ENCODE measurements at regions not wholly inside any gene's neighbourhood (a gene's known extent, or its start where the extent isn't known, plus 50 kb on each side); places are given as distances from the start of the nearest gene placed in this dataset.
"Not testable (repeated sequence)": the region's sequence is repeated elsewhere in the genome, so short reads cannot be mapped to it uniquely, and the experiment has no call there.

GRCh38 chr20:5395932-5396727, 79.4 kb upstream of the PROKR2 start:
- no peak overlapping the region for H3K4me3 ChIP-seq (ENCODE audit: low read depth, low read length)
- TF ChIP-seq CTCF (conservative IDR thresholded peaks at IDR 0.05; ENCODE audit: low read depth, low read length): no peak
- DNase-seq (ENCODE audit: low read depth): peak; percentile 52

GRCh38 chr20:5393218-5393870, 76.6 kb upstream of the PROKR2 start:
- H3K4me3 ChIP-seq (ENCODE audit: low read depth, low read length): no peak overlapping the region
- TF ChIP-seq CTCF (conservative IDR thresholded peaks at IDR 0.05; ENCODE audit: low read depth, low read length): no peak
- no peak for DNase-seq (ENCODE audit: low read depth)

GRCh38 chr20:5390720-5391119, 74.0 kb upstream of the PROKR2 start:
- no peak for DNase-seq (ENCODE audit: low read depth)
- H3K4me3 ChIP-seq (ENCODE audit: low read depth, low read length): no peak overlapping the region
- TF ChIP-seq CTCF (conservative IDR thresholded peaks at IDR 0.05; ENCODE audit: low read depth, low read length): no peak

- DNase-seq (ENCODE audit: low read depth); H3K4me3 ChIP-seq (ENCODE audit: low read depth, low read length): not testable (repeated sequence)
Measured at GRCh38 chr20:5386846-5387245, 70.1 kb upstream of the PROKR2 start.

- not testable (repeated sequence) for H3K4me3 ChIP-seq (ENCODE audit: low read depth, low read length); DNase-seq (ENCODE audit: low read depth)
Measured at GRCh38 chr20:5381527-5381926, 64.8 kb upstream of the PROKR2 start.

GRCh38 chr20:5377484-5377883, 60.7 kb upstream of the PROKR2 start:
- DNase-seq (ENCODE audit: low read depth): no peak
- H3K4me3 ChIP-seq (ENCODE audit: low read depth, low read length): no peak overlapping the region
- no peak for TF ChIP-seq CTCF (conservative IDR thresholded peaks at IDR 0.05; ENCODE audit: low read depth, low read length)

- H3K4me3 ChIP-seq (ENCODE audit: low read depth, low read length): no peak overlapping the region
- no peak for DNase-seq (ENCODE audit: low read depth)
- TF ChIP-seq CTCF (conservative IDR thresholded peaks at IDR 0.05; ENCODE audit: low read depth, low read length): no peak
Measured at GRCh38 chr20:5376228-5376627, 59.5 kb upstream of the PROKR2 start.

- TF ChIP-seq CTCF (conservative IDR thresholded peaks at IDR 0.05; ENCODE audit: low read depth, low read length): no peak
- no peak for DNase-seq (ENCODE audit: low read depth)
- H3K4me3 ChIP-seq (ENCODE audit: low read depth, low read length): no peak overlapping the region
Measured at GRCh38 chr20:5374171-5374570, 57.4 kb upstream of the PROKR2 start.

Data from choroid plexus epithelial cell (primary cell).